ENCODE measurements at regions not wholly inside any gene's neighbourhood (a gene's known extent, or its start where the extent isn't known, plus 50 kb on each side); places are given as distances from the start of the nearest gene placed in this dataset.

- H3K9me3 ChIP-seq (ENCODE audit: control insufficient read depth in 1 of 2, insufficient read depth in 1 of 2, low read length in 2 of 2) = peaks cover 0 to 14% of the 10 kb centered on the region in 2 experiments
- no peaks in the 10 kb centered on the region for H3K36me3 ChIP-seq (ENCODE audit: insufficient read depth, low read length)
- H3K4me1 Mint-ChIP-seq (ENCODE audit: low read depth) = no peaks in the 10 kb centered on the region
- H3K4me3 Mint-ChIP-seq = no peak overlapping the region
- no peak overlapping the region for H3K27ac Mint-ChIP-seq
- ATAC-seq (ENCODE audit: poor library complexity) (no peak), DNase-seq (no peak)
- CTCF ChIA-PET = no interaction called here
- POLR2A ChIA-PET = no interaction called here
- H3K27ac ChIP-seq (ENCODE audit: low read depth in 1 of 2, low read length in 2 of 2) = no peak overlapping the region
- H3K4me3 ChIP-seq (ENCODE audit: low read length) = no peak overlapping the region
- intact Hi-C loops (cut with DNase I, micrococcal nuclease) = no loop called here
- TF ChIP-seq CTCF (IDR thresholded peaks at IDR 0.05) = no peak
- no peaks in the 10 kb centered on the region for H3K4me1 ChIP-seq (ENCODE audit: insufficient read depth, low read length)
- no peaks in the 10 kb centered on the region for H3K27me3 ChIP-seq (ENCODE audit: control insufficient read depth in 1 of 2, insufficient read depth in 2 of 2, low read length in 2 of 2)
- H3K36me3 Mint-ChIP-seq (ENCODE audit: low read depth) = no peaks in the 10 kb centered on the region
- no peaks in the 10 kb centered on the region for H3K9me3 Mint-ChIP-seq
- H3K27me3 Mint-ChIP-seq = peaks cover 10% of the 10 kb centered on the region
Measured at GRCh38 chr2:118697781-118698180, 149.7 kb downstream of the EN1 start.

- H3K4me3 Mint-ChIP-seq = no peak overlapping the region
Measured at GRCh38 chr2:118696786-118697465, 150.5 kb downstream of the EN1 start.

GRCh38 chr2:118693287-118693822, 154.1 kb downstream of the EN1 start:
- Histone ChIP-seq H3K4me1 (ENCODE audit: insufficient read depth, low read length) (no peaks in the 10 kb centered on the region), H3K27ac (ENCODE audit: low read depth in 1 of 2, low read length in 2 of 2) (no peak overlapping the region), H3K9me3 (ENCODE audit: control insufficient read depth in 1 of 2, insufficient read depth in 1 of 2, low read length in 2 of 2) (peaks cover 0 to 20% of the 10 kb centered on the region in 2 experiments), H3K36me3 (ENCODE audit: insufficient read depth, low read length) (no peaks in the 10 kb centered on the region), H3K27me3 (ENCODE audit: control insufficient read depth in 1 of 2, insufficient read depth in 2 of 2, low read length in 2 of 2) (no peaks in the 10 kb centered on the region), H3K4me3 (ENCODE audit: low read length) (no peak overlapping the region)
- ATAC-seq (ENCODE audit: poor library complexity) (no peak), DNase-seq (no peak)
- intact Hi-C loops (cut with DNase I, micrococcal nuclease) = no loop called here
- Mint-ChIP-seq H3K9me3 (peaks cover 2% of the 10 kb centered on the region), H3K27me3 (peaks cover 19% of the 10 kb centered on the region), H3K36me3 (ENCODE audit: low read depth) (no peaks in the 10 kb centered on the region), H3K4me1 (ENCODE audit: low read depth) (no peaks in the 10 kb centered on the region), H3K4me3 (no peak overlapping the region), H3K27ac (no peak overlapping the region)
- ChIA-PET POLR2A (no interaction called here), CTCF (no interaction called here)
- no peak for TF ChIP-seq CTCF (IDR thresholded peaks at IDR 0.05)

More at GRCh38 chr2:118696786-118697465, 150.5 kb downstream of the EN1 start:
- Mint-ChIP-seq H3K27me3 (peaks cover 9% of the 10 kb centered on the region), H3K27ac (no peak overlapping the region), H3K36me3 (ENCODE audit: low read depth) (no peaks in the 10 kb centered on the region), H3K9me3 (no peaks in the 10 kb centered on the region), H3K4me1 (ENCODE audit: low read depth) (no peaks in the 10 kb centered on the region)
- no peak overlapping the region for H3K27ac ChIP-seq (ENCODE audit: low read depth in 1 of 2, low read length in 2 of 2)
- CTCF ChIA-PET = no interaction called here
- ATAC-seq (ENCODE audit: poor library complexity) (no peak), DNase-seq (no peak)
- POLR2A ChIA-PET = no interaction called here
- no peak for TF ChIP-seq CTCF (IDR thresholded peaks at IDR 0.05)
- no peaks in the 10 kb centered on the region for H3K36me3 ChIP-seq (ENCODE audit: insufficient read depth, low read length)
- no peak overlapping the region for H3K4me3 ChIP-seq (ENCODE audit: low read length)
- H3K27me3 ChIP-seq (ENCODE audit: control insufficient read depth in 1 of 2, insufficient read depth in 2 of 2, low read length in 2 of 2) = no peaks in the 10 kb centered on the region
- peaks cover 0 to 14% of the 10 kb centered on the region in 2 experiments for H3K9me3 ChIP-seq (ENCODE audit: control insufficient read depth in 1 of 2, insufficient read depth in 1 of 2, low read length in 2 of 2)
- H3K4me1 ChIP-seq (ENCODE audit: insufficient read depth, low read length) = no peaks in the 10 kb centered on the region
- intact Hi-C loops (cut with DNase I, micrococcal nuclease) = no loop called here
